Fibroblast of lung (primary cell): ENCODE measurements at regions not wholly inside any gene's neighbourhood (a gene's known extent, or its start where the extent isn't known, plus 50 kb on each side); places are given as distances from the start of the nearest gene placed in this dataset.

Source experiments
- EZH2 ChIP-seq: IDR thresholded peaks from 2 replicates; pipeline ENCODE4 v1.5.1; 2012; ENCODE audit warnings: low read length, control low read depth, mild to moderate bottlenecking; ENCODE audit errors: missing control alignments
- TF ChIP-seq, protein P1 (sequence below), 2 donors: IDR thresholded peaks in 1 of 2; conservative IDR thresholded peaks in 1 of 2; 1 replicate in 1 of 2; 2 replicates in 1 of 2; pipeline ENCODE4 v1.5.1; 2011 to 2012; ENCODE audit warnings: low read length in 2 of 2, control low read depth in 1 of 2, inconsistent platforms in 1 of 2, low read depth in 1 of 2, mild to moderate bottlenecking in 1 of 2

DNA sequence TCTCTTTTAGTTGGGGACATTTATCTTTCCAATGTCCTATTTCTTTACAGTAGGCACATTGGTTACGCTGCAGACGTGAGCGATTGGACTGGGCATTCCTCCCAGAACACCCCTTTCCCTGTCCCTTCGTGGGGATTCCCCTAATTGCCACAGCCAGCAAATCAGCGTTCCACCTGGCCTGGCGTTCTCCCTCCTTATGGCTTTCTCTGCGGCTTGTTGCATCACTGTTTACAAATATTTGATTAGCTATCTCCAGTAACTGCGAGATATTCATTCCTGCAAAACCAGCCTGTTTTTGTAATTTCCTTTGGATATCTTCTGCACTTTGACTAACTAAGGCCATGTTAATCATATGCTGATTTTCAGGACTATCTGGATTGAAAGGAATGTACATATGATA lies 202.5 kb upstream of the KLF8 start:
- TF ChIP-seq, protein P1, sequence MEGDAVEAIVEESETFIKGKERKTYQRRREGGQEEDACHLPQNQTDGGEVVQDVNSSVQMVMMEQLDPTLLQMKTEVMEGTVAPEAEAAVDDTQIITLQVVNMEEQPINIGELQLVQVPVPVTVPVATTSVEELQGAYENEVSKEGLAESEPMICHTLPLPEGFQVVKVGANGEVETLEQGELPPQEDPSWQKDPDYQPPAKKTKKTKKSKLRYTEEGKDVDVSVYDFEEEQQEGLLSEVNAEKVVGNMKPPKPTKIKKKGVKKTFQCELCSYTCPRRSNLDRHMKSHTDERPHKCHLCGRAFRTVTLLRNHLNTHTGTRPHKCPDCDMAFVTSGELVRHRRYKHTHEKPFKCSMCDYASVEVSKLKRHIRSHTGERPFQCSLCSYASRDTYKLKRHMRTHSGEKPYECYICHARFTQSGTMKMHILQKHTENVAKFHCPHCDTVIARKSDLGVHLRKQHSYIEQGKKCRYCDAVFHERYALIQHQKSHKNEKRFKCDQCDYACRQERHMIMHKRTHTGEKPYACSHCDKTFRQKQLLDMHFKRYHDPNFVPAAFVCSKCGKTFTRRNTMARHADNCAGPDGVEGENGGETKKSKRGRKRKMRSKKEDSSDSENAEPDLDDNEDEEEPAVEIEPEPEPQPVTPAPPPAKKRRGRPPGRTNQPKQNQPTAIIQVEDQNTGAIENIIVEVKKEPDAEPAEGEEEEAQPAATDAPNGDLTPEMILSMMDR (conservative IDR thresholded peaks at IDR 0.05 in 1 of 2, IDR thresholded peaks at IDR 0.05 in 1 of 2; ENCODE audit: low read depth in 1 of 2, low read length in 2 of 2): no peak
- TF ChIP-seq EZH2: no peak
